Spleen (tissue), 7 donors: ENCODE measurements at regions not wholly inside any gene's neighbourhood (a gene's known extent, or its start where the extent isn't known, plus 50 kb on each side); places are given as distances from the start of the nearest gene placed in this dataset.

Source experiments
- CTCF ChIP-seq, 11 experiments: fragments of 200-600 bp in 7 of 11; fragments of 450-650 bp in 4 of 11; sonication (generic) in 4 of 11; IDR thresholded peaks in 8 of 11; conservative IDR thresholded peaks in 3 of 11; 1 replicate in 7 of 11; 2 replicates in 4 of 11; pipeline versions ENCODE4 v1.4.0 to v1.8.0; 2016 to 2021; ENCODE audit warnings: antibody characterized with exemption in 11 of 11, inconsistent platforms in 4 of 11, mild to moderate bottlenecking in 1 of 11
- POLR2A ChIP-seq, 3 donors: fragments of 450-650 bp; IDR thresholded peaks; one replicate each; pipeline ENCODE4 v1.5.1; 2017; ENCODE audit warnings: antibody characterized with exemption in 3 of 3, mild to moderate bottlenecking in 1 of 3
- POLR2AphosphoS5 ChIP-seq, 3 donors: sonication (generic); formaldehyde crosslinking; IDR thresholded peaks; one replicate each; pipeline ENCODE4 v1.5.1; 2017; ENCODE audit warnings: antibody characterized with exemption in 3 of 3
- donor health status: DM: no; HTN: no; CAD: no; lungs with moderate emphysema.
- donor health status: DM: no; HTN: no; CAD: no.
- donor health status: DM: no; HTN: no; CAD: no.

GRCh38 chr6:18837013-18837412, 449.9 kb downstream of the RNF144B start:
- TF ChIP-seq CTCF (IDR thresholded peaks at IDR 0.05 in 8 of 11, conservative IDR thresholded peaks at IDR 0.05 in 3 of 11), result no peak
- no peak for TF ChIP-seq POLR2AphosphoS5 (IDR thresholded peaks at IDR 0.05)
- TF ChIP-seq POLR2A (IDR thresholded peaks at IDR 0.05), result no peak
